ENCODE measurements at regions not wholly inside any gene's neighbourhood (a gene's known extent, or its start where the extent isn't known, plus 50 kb on each side); places are given as distances from the start of the nearest gene placed in this dataset.
"Not testable (repeated sequence)": the region's sequence is repeated elsewhere in the genome, so short reads cannot be mapped to it uniquely, and the experiment has no call there.

- DNase-seq (ENCODE audit: low spot score) = no peak
Observed at GRCh38 chr11:134725211-134725610, 313.2 kb upstream of the B3GAT1 start.

DNA sequence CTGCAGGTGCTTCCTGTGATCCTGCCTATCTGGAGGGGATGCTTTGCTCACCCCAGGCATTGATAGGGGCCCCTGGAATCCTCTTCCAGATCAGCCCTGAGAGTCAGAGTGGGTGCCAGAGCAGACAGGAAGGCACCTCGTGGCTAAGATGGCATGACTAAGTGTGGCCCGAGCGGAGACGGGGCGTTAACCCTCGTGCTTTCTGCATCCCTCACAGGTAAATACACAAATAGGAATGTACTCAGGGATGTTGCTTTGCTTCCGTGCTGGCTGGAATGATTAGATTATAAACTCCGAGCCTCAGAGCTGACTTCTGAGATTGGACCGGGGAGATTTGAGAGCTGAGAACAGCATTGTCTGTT, 312.7 kb upstream of the B3GAT1 start:
- no peak for DNase-seq (ENCODE audit: low spot score)

DNA sequence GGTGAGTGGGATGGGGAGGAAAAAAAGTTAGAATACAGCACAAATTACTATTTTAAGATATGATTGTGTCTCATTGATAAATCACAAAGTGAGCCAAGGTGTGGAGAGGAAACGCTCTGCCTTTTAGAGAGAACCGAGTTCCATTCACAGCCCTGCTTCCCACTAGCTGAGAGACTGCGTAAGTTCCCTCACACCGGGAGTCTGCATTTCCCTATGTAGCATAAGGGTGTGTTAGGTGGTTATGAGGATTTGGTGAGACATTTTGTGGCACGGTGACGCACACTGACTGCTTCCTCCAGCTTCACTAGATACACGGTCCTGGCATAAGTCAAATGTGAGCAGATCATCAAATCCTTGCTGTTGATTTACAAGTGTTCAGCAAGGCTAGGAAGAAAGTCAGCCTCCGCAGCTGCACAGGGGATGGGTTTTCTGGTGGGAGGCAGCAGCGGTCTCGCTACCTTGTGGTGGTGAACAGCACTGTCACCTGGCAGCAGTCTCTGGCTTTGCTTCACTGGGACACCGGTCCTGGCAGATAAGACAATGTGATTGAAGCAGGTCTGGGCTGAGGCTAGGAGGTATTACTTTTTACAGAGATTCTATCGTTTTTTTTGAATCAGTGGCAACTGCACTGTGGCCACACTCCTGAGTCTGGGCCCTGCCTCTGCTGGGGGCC, 312.2 kb upstream of the B3GAT1 start:
- DNase-seq (ENCODE audit: low spot score) = no peak

DNA sequence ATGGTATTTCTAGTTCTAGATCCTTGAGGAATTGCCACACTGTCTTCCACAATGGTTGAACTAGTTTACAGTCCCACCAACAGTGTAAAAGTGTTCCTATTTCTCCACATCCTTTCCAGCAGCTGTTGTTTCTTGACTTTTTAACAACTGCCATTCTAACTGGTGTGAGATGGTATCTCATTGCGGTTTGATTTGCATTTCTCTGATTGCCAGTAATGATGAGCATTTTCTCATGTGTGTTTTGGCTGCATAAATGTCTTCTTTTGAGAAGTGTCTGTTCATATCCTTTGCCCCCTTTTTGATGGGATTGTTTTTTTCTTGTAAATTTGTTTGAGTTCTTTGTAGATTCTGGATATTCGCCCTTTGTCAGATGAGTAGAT, 308.6 kb upstream of the B3GAT1 start:
- DNase-seq (ENCODE audit: low spot score) = not testable (repeated sequence)

DNA sequence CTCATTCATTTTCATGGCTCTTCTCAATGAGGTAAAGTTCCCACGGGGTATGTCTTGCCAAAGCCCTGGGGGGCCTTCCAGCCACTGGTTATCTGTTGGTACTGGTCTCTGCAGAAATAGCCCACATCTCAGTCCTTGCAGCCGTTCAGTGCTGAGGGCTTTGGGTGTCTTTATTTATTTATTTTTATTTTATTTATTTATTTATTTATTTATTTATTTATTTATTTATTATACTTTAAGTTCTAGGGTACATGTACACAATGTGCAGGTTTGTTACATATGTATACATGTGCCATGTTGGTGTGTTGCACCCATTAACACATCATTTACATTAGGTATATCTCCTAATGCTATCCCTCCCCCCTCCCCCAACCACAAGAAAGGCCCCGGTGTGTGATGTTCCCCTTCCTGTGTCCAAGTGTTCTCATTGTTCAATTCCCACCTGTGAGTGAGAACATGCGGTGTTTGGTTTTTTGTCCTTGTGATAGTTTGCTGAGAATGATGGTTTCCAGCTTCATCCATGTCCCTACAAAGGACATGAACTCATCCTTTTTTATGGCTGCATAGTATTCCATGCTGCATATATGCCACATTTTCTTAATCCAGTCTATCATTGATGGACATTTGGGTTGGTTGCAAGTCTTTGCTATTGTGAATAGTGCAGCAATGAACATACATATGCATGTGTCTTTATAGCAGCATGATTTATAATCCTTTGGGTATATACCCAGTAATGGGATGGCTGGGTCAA, 308.1 kb upstream of the B3GAT1 start:
- DNase-seq (ENCODE audit: low spot score) = not testable (repeated sequence)

DNA sequence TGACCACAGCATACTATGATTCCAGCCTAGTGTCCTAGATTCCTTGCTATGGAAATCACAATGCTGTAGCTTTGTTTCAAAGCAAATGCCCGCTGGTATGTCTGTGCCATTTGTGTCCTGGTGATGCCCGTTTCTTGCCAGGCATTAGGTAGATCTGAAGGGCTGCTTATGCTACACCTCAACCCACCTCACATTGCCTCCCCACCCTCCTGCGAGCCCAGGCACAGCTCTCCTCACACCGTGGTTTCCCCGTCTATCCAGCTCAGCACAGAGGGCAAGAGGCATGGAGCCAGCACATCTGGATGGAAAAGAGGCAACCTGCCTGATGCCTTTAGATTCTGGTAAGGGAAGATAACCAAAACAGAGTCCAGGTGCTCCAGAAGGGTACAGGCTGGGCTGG, 307.4 kb upstream of the B3GAT1 start:
- DNase-seq (ENCODE audit: low spot score) = no peak

DNA sequence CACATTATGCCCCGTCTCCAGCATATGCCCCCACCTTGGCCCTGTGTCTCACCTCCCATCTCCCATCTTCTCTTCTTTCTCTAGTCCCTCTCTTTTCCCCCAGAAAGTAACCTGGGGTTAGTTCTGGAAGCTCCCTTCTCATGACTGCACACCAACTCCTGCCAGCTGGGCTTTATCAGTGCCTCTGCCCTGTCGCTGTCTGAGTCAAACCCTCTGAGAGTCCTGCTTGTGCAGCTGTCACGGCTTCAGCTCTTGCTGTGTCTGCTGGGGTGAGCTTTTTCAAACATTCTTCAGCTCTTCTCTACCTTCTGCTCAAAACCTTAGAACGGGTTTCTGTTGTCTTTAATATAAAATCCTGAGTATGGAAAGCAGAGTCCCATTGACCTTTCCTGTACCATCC, 304.5 kb upstream of the B3GAT1 start:
- DNase-seq (ENCODE audit: low spot score) = no peak

DNA sequence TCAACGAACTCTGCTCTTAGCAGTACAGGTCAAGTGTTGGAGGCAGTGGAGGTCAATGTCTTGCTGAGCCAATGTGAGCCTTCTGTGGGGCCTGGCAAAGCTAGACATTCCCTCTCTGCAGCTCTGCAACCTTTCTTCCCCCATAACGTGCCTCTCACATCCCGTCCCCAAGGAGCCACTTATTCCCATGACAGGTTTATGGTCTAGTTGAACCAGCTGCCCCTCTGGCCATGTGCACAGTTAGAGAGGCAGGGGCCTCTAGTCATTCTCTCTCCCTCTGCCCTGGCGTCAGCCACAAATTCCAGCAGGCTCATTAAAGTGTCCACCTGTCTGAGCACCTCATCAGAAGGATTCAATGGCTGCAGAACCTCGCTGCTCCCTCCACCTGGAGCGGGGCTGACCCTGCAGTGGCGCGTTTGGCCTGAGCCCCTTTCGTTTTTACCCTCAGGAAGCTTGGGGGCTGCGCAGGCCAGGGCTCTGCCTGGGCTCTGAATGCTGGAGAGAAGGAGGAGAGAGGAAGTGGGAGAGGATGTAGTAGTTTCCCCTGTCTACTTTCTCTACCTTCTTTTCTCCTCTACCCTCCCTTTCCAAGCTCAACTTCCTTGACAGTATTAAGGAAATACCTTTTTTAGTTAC, 302.1 kb upstream of the B3GAT1 start:
- no peak for DNase-seq (ENCODE audit: low spot score)

GRCh38 chr11:134712228-134713145, 300.4 kb upstream of the B3GAT1 start:
- no peak for DNase-seq (ENCODE audit: low spot score)

GRCh38 chr11:134711588-134711987, 299.5 kb upstream of the B3GAT1 start:
- no peak for DNase-seq (ENCODE audit: low spot score)

DNA sequence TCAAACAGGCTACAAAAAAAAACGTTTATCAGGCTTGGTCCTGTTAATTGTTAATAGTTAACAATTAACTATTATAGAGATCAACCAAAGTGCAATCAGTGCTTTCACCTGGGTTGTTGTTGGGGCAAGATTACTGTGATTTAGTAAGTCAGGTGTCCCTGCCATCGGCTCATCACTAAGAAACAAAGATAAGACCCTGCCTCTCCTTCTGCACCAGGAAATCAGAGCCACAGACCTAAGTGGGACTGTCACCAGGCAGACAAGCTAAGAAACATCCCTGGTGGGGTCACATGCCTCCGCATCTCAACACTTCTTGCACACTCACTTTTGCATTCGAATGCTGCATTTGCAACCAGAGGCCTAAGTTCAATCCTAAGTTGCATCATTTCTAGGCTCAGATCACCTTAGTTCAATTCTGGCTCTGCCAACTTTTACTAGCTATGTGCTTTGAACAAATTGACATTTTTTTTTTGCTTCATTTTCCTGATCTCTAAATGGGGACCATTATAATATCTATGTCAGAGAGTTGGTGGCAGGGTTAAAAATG, 298.9 kb upstream of the B3GAT1 start:
- no peak for DNase-seq (ENCODE audit: low spot score)

DNA sequence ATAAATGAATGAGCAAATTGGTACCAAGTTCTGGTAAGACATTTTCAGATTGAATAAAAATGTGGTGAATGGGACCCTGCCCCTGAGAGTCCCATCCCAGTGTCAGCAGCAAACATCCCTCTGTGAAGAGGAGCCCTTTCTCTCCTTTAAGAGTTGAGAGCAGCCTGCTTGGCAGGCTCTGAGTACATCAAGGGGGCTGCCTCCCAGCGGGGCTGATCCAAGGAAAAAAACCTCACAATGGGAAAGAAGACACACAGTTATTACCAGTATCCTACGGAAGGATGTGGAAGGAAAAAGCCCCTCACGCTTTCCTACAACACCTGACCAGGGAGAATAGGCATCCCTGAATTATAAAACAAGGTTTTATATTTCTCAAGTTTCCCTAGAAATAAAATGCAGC, 293.8 kb upstream of the B3GAT1 start:
- DNase-seq (ENCODE audit: low spot score) = no peak

- DNase-seq (ENCODE audit: low spot score) = no peak
Observed at GRCh38 chr11:134702827-134703226, 290.8 kb upstream of the B3GAT1 start.

GRCh38 chr11:134701564-134702165, 289.6 kb upstream of the B3GAT1 start:
- DNase-seq (ENCODE audit: low spot score) = no peak

DNA sequence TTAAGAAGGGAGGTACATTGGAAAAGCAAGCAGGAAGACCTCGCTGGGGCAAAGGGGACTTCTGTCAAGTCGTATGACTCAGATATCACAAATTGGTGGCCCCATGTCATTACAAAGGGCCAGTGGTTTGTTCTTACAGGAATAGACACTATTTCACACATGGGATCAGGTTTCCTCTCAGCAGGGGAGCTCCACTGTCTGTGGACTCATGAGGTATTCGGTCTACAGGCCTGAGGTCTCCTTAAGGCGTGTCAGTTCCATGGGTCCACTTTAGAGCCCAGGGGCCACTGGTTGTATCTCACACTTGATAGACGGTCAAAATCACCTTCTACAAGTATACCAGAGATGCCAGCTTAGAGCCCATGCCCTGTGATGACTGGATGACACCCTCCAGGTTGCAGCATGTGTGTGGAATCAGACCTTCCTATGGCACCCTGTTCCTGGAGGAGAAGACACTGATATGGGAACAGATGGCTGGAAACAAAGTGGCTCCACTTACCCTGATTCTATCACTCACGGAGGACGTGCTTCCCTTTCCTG, 288.1 kb upstream of the B3GAT1 start:
- DNase-seq (ENCODE audit: low spot score) = no peak

- DNase-seq (ENCODE audit: low spot score) = no peak
Observed at GRCh38 chr11:134696455-134696854, 284.4 kb upstream of the B3GAT1 start.

- DNase-seq (ENCODE audit: low spot score) = no peak
Observed at GRCh38 chr11:134691985-134692384, 279.9 kb upstream of the B3GAT1 start.

- DNase-seq (ENCODE audit: low spot score) = no peak
Observed at GRCh38 chr11:134691295-134691873, 279.3 kb upstream of the B3GAT1 start.

- DNase-seq (ENCODE audit: low spot score) = no peak
Observed at GRCh38 chr11:134689886-134690285, 277.8 kb upstream of the B3GAT1 start.

DNA sequence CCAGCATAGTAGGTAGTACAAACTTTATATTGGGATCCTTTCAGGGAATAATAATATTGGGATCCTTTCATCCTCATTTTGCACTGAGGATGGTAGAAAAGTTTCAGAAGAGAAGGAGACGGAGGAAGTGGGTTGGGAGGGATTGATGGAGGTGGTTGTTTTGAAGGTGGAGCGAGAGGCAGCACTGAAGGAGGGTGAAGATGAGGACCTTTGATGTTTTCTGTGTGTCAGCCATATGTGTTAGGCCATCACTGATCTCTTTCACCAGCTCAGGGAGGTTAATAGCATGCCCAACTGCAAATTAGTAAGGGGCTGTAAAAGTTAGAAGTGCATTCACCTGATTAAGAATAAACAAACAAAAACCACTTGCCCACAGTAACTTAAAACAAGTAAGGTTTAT, 275.5 kb upstream of the B3GAT1 start:
- no peak for DNase-seq (ENCODE audit: low spot score)

DNA sequence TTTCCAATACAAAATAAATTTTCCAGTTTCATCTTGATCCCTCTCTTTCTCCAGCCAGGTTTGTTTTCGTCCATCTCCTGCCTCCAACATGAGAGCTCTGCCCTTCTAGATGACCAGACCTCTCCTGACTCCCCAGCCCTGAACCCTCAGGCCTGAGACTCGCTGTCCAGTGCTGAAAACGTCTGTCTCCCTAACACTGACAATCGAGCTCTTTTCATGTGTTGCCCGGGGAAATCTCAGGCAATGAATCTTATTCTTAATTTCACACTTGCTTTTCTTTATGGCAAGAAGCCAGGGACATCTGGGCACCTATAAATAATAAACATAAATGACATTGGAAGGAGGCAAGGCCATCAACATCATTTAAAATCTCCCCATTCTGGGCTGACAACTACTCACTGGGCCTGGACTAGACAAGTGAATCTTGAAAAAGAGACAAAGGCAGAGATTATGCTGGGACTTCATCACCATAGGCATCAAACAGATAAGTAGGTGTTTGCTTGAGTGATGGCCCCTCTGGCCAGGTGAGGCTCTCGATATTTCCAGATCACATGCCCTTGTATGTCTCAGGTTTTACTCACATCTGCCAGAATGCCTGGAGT, 274.5 kb upstream of the B3GAT1 start:
- no peak for DNase-seq (ENCODE audit: low spot score)
